ENCODE measurements at regions not wholly inside any gene's neighbourhood (a gene's known extent, or its start where the extent isn't known, plus 50 kb on each side); places are given as distances from the start of the nearest gene placed in this dataset.

- Histone ChIP-seq H4K20me1 (ENCODE audit: insufficient read depth, low read length) (no peaks in the 10 kb centered on the region), H3K4ac (ENCODE audit: low read depth, low read length) (no peak overlapping the region), H3K79me1 (ENCODE audit: low read depth in 1 of 2, low read length in 2 of 2) (no peaks in the 10 kb centered on the region), H2BK15ac (ENCODE audit: low read depth, low read length) (no peak overlapping the region), H2BK120ac (ENCODE audit: low read depth, low read length) (no peak overlapping the region), H3K56ac (ENCODE audit: extremely low read depth, insufficient read depth, low read length) (no peak overlapping the region), H3K9ac (ENCODE audit: low read depth, low read length) (no peak overlapping the region), H3K9me3 (ENCODE audit: control insufficient read depth, insufficient read depth, low read length) (no peaks in the 10 kb centered on the region; the same call in 1 of the 2 replicates), H2AFZ (replicated peaks; ENCODE audit: low read length, poor library complexity) (no peak overlapping the region), H2AK9ac (replicated peaks; ENCODE audit: low read depth, low read length, poor library complexity) (no peak overlapping the region), H4K8ac (ENCODE audit: low read depth in 2 of 2, low read length in 2 of 2) (no peak overlapping the region), H3K23ac (ENCODE audit: low read depth, low read length) (no peak overlapping the region), H3K14ac (replicated peaks; ENCODE audit: low read depth, low read length) (no peak overlapping the region), H4K5ac (ENCODE audit: low read depth, low read length) (no peak overlapping the region), H3K4me1 (ENCODE audit: control insufficient read depth, insufficient read depth, low read length) (no peaks in the 10 kb centered on the region), H3K4me3 (ENCODE audit: insufficient read depth, low read depth, low read length) (no peak overlapping the region), H4K91ac (ENCODE audit: insufficient read depth, low read depth, low read length) (no peak overlapping the region), H2AK5ac (ENCODE audit: low read depth, low read length) (no peak overlapping the region), H3K4me2 (ENCODE audit: low read depth, low read length) (no peak overlapping the region), H3K18ac (ENCODE audit: low read depth, low read length) (no peak overlapping the region), H3K36me3 (ENCODE audit: control insufficient read depth, insufficient read depth, low read length) (no peaks in the 10 kb centered on the region), H2BK20ac (ENCODE audit: low read depth, low read length) (no peak overlapping the region), H3K27ac (ENCODE audit: insufficient read depth, low read length) (no peak overlapping the region), H3K27me3 (ENCODE audit: control insufficient read depth, insufficient read depth, low read length) (no peaks in the 10 kb centered on the region), H2BK5ac (ENCODE audit: low read depth, low read length, poor library complexity, severe bottlenecking) (no peak overlapping the region), H3K9me1 (ENCODE audit: insufficient read depth, low read length) (no peaks in the 10 kb centered on the region)
- intact Hi-C loops (cut with micrococcal nuclease) (no loop called here), in situ Hi-C loops (cut with MboI; ENCODE audit: low sequenced_read_pairs) (no loop called here), dilution Hi-C loops (cut with HindIII; ENCODE audit: low sequenced_read_pairs, unreplicated experiment) (no loop called here)
- ChIA-PET POLR2A (ENCODE audit: unreplicated experiment) (no interaction called here), CTCF (no interaction called here)
- no peak for ATAC-seq (ENCODE audit: low read depth)
- TF ChIP-seq USF2 (IDR thresholded peaks at IDR 0.05; ENCODE audit: low read depth, low read length) (no peak), RCOR1 (IDR thresholded peaks at IDR 0.05; ENCODE audit: insufficient replicate concordance, low read length) (no peak), CHD1 (IDR thresholded peaks at IDR 0.05; ENCODE audit: low read depth, low read length) (no peak), SMC3 (IDR thresholded peaks at IDR 0.05; ENCODE audit: low read depth, low read length) (no peak), CTCF (conservative IDR thresholded peaks at IDR 0.05; ENCODE audit: low read depth, low read length) (no peak), MAZ (IDR thresholded peaks at IDR 0.05; ENCODE audit: borderline replicate concordance, low read depth, low read length) (no peak), BHLHE40 (IDR thresholded peaks at IDR 0.05; ENCODE audit: low read depth, low read length) (no peak), ELK1 (IDR thresholded peaks at IDR 0.05; ENCODE audit: borderline replicate concordance, low read depth, low read length) (no peak), RAD21 (IDR thresholded peaks at IDR 0.05; ENCODE audit: low read length) (no peak), RFX5 (IDR thresholded peaks at IDR 0.05; ENCODE audit: low read depth, low read length) (no peak), MAFK (IDR thresholded peaks at IDR 0.05; ENCODE audit: low read depth, low read length) (no peak)
- BruUV-seq (replicated peaks), result no TSS peak
- WGBS, 2 experiments (ENCODE audit: extremely low coverage in 2 of 2, insufficient read length in 1 of 2), result no CpG with 5 or more reads among the region's 2 CpGs
- no peak for DNase-seq
Measured at GRCh38 chr13:81283062-81283461, 942.1 kb upstream of the SPRY2 start.

All from IMR-90 (cell line).